ENCODE measurements at regions not wholly inside any gene's neighbourhood (a gene's known extent, or its start where the extent isn't known, plus 50 kb on each side); places are given as distances from the start of the nearest gene placed in this dataset.
A peak's percentile ranks its signal among the peaks of the same experiment; 100 is the strongest.

GRCh38 chr18:47507651-47508050 is 256.2 kb upstream of the SKOR2 start:
- peak overlapping the region; percentile 32; the same call in 1 of the 2 replicates for H2AFZ ChIP-seq
- no peaks in the 10 kb centered on the region for H3K36me3 ChIP-seq (ENCODE audit: insufficient read depth)
- H3K4me3 Mint-ChIP-seq = no peak overlapping the region
- H3K4me3 ChIP-seq = no peak overlapping the region
- H3K79me2 ChIP-seq (replicated peaks; ENCODE audit: insufficient read depth) = no peaks in the 10 kb centered on the region
- H3F3A ChIP-seq (replicated peaks; ENCODE audit: low read depth) = no peaks in the 10 kb centered on the region
- no peaks in the 10 kb centered on the region for H3K9me3 Mint-ChIP-seq
- peaks cover 26% of the 10 kb centered on the region for H3K4me1 Mint-ChIP-seq
- H3K4me1 ChIP-seq (ENCODE audit: insufficient read depth) = peaks cover 6% of the 10 kb centered on the region; the same call in 1 of the 2 replicates
- no peak overlapping the region for H3K4me2 ChIP-seq
- ATAC-seq (no peak), DNase-seq (ENCODE audit: low spot score) (no peak)
- H3K27me3 ChIP-seq (ENCODE audit: insufficient read depth) = no peaks in the 10 kb centered on the region
- TF ChIP-seq CREB1 (CRISPR knock-in tag; IDR thresholded peaks at IDR 0.05; ENCODE audit: low read depth) (no peak), ZNF114 (CRISPR knock-in tag; IDR thresholded peaks at IDR 0.05) (no peak), JUNB (IDR thresholded peaks at IDR 0.05; ENCODE audit: unreplicated experiment) (no peak), EZH2 (IDR thresholded peaks at IDR 0.05; ENCODE audit: low read depth, unreplicated experiment) (no peak), CTCF (conservative IDR thresholded peaks at IDR 0.05; ENCODE audit: low read depth in 2 of 2) (no peak), POLR2AphosphoS5 (IDR thresholded peaks at IDR 0.05; ENCODE audit: low read depth) (no peak), NANOG (IDR thresholded peaks at IDR 0.05; ENCODE audit: borderline replicate concordance) (no peak), ZNF462 (CRISPR knock-in tag; IDR thresholded peaks at IDR 0.05) (no peak), REST (IDR thresholded peaks at IDR 0.05; ENCODE audit: unreplicated experiment) (no peak), EZH2phosphoT487 (IDR thresholded peaks at IDR 0.05; ENCODE audit: unreplicated experiment) (no peak), ZNF331 (CRISPR knock-in tag; IDR thresholded peaks at IDR 0.05; ENCODE audit: low read depth) (no peak), STAT1 (IDR thresholded peaks at IDR 0.05; ENCODE audit: unreplicated experiment) (no peak), ETS1 (IDR thresholded peaks at IDR 0.05) (no peak)
- H3K27me3 Mint-ChIP-seq (ENCODE audit: insufficient read depth, low read depth, poor library complexity) = no peaks in the 10 kb centered on the region
- no peak overlapping the region for H3K27ac ChIP-seq (ENCODE audit: low read depth)
- no peak overlapping the region for H3K27ac Mint-ChIP-seq
- H3K9me2 ChIP-seq (ENCODE audit: insufficient read depth) = peaks cover 7% of the 10 kb centered on the region
- H4K20me1 ChIP-seq (replicated peaks; ENCODE audit: insufficient read depth) = no peaks in the 10 kb centered on the region
- H3K36me3 Mint-ChIP-seq (ENCODE audit: low read depth) = no peaks in the 10 kb centered on the region
